ENCODE measurements at regions not wholly inside any gene's neighbourhood (a gene's known extent, or its start where the extent isn't known, plus 50 kb on each side); places are given as distances from the start of the nearest gene placed in this dataset.
"Not testable (repeated sequence)": the region's sequence is repeated elsewhere in the genome, so short reads cannot be mapped to it uniquely, and the experiment has no call there.

GRCh38 chr7:3138997-3139396 lies 95.3 kb upstream of the CARD11 start:
- FAIRE-seq, result no peak

- no peak for FAIRE-seq
These were observed 97.2 kb upstream of the CARD11 start for GRCh38 chr7:3140834-3141233.

GRCh38 chr7:3141326-3141725 lies 97.7 kb upstream of the CARD11 start:
- FAIRE-seq, result no peak

- FAIRE-seq, result no peak
These were observed 100.5 kb upstream of the CARD11 start for GRCh38 chr7:3143869-3144775.

- FAIRE-seq, result not testable (repeated sequence)
These were observed 101.1 kb upstream of the CARD11 start for GRCh38 chr7:3144776-3145125.

- no peak for FAIRE-seq
These were observed 103.0 kb upstream of the CARD11 start for GRCh38 chr7:3146571-3147226.

GRCh38 chr7:3148471-3148870 lies 104.8 kb upstream of the CARD11 start:
- FAIRE-seq, result not testable (repeated sequence)

- no peak for FAIRE-seq
These were observed 105.7 kb upstream of the CARD11 start for GRCh38 chr7:3149231-3149995.

- no peak for FAIRE-seq
These were observed 106.4 kb upstream of the CARD11 start for GRCh38 chr7:3150027-3150426.

GRCh38 chr7:3151784-3152183 lies 108.1 kb upstream of the CARD11 start:
- FAIRE-seq, result no peak

- FAIRE-seq, result no peak
These were observed 109.0 kb upstream of the CARD11 start for GRCh38 chr7:3152714-3153113.

- FAIRE-seq, result no peak
These were observed 109.5 kb upstream of the CARD11 start for GRCh38 chr7:3153118-3153517.

- no peak for FAIRE-seq
These were observed 110.7 kb upstream of the CARD11 start for GRCh38 chr7:3154317-3154716.

GRCh38 chr7:3154881-3155494 lies 111.3 kb upstream of the CARD11 start:
- peak; percentile 18 for FAIRE-seq

GRCh38 chr7:3156508-3156907 lies 112.8 kb upstream of the CARD11 start:
- no peak for FAIRE-seq

GRCh38 chr7:3157566-3158287 lies 114.1 kb upstream of the CARD11 start:
- FAIRE-seq, result no peak

GRCh38 chr7:3158341-3158760 lies 114.7 kb upstream of the CARD11 start:
- peak; percentile 43 for FAIRE-seq

GRCh38 chr7:3159039-3159438 lies 115.4 kb upstream of the CARD11 start:
- no peak for FAIRE-seq

GRCh38 chr7:3159445-3159844 lies 115.8 kb upstream of the CARD11 start:
- FAIRE-seq, result no peak

GRCh38 chr7:3159926-3160325 lies 116.3 kb upstream of the CARD11 start:
- not testable (repeated sequence) for FAIRE-seq

- no peak for FAIRE-seq
These were observed 118.6 kb upstream of the CARD11 start for GRCh38 chr7:3162289-3162688.

- FAIRE-seq, result not testable (repeated sequence)
These were observed 119.1 kb upstream of the CARD11 start for GRCh38 chr7:3162798-3163197.

Measured in endometrium (tissue), 2 donors.